HEK293T (cell line): ENCODE measurements at regions not wholly inside any gene's neighbourhood (a gene's known extent, or its start where the extent isn't known, plus 50 kb on each side); places are given as distances from the start of the nearest gene placed in this dataset.

Experiments used
- CTCF ChIA-PET: fragments of 350-600 bp; formaldehyde crosslinking; extraction: SDS; loops from one replicate; lab custom pipeline; 2021; ENCODE audit warnings: antibody characterized with exemption, inconsistent platforms; lab: Yijun Ruan, JAX
- POLR2A ChIA-PET: fragments of 350-600 bp; formaldehyde crosslinking; extraction: SDS; loops from one replicate; lab custom pipeline; 2020; ENCODE audit warnings: antibody characterized with exemption, inconsistent platforms; lab: Yijun Ruan, JAX
- DNase-seq: peaks from one replicate; pipeline ENCODE4 v3.0.0; 2012; ENCODE audit warnings: mixed read lengths; ENCODE audit errors: extremely low spot score
- ARNT ChIP-seq: fragments of 450-650 bp; IDR thresholded peaks from 2 replicates; pipeline ENCODE4 v1.6.1; 2017; ENCODE audit warnings: mild to moderate bottlenecking
- BHLHE40 ChIP-seq: fragments of 450-650 bp; IDR thresholded peaks from 2 replicates; pipeline ENCODE4 v1.6.1; 2016; ENCODE audit warnings: mild to moderate bottlenecking, moderate library complexity, borderline replicate concordance
- CTBP1 ChIP-seq: fragments of 450-650 bp; IDR thresholded peaks from 2 replicates; pipeline ENCODE4 v1.6.1; 2016; ENCODE audit warnings: borderline replicate concordance
- ELF4 ChIP-seq: fragments of 450-650 bp; IDR thresholded peaks from 2 replicates; pipeline ENCODE4 v1.6.1; 2017; ENCODE audit warnings: antibody characterized with exemption
- FOXA1 ChIP-seq: fragments of 450-650 bp; IDR thresholded peaks from 2 replicates; pipeline ENCODE4 v1.6.1; 2016; ENCODE audit warnings: mild to moderate bottlenecking
- FOXK2 ChIP-seq: fragments of 450-650 bp; IDR thresholded peaks from 2 replicates; pipeline ENCODE4 v1.6.1; 2016; ENCODE audit warnings: mild to moderate bottlenecking
- FOXM1 ChIP-seq: fragments of 450-650 bp; IDR thresholded peaks from 2 replicates; pipeline ENCODE4 v1.6.1; 2017; ENCODE audit warnings: mild to moderate bottlenecking, borderline replicate concordance
- HDGF ChIP-seq: fragments of 450-650 bp; IDR thresholded peaks from 2 replicates; pipeline ENCODE4 v1.6.1; 2017; ENCODE audit warnings: antibody characterized with exemption, borderline replicate concordance
- L3MBTL2 ChIP-seq: fragments of 450-650 bp; conservative IDR thresholded peaks from 2 replicates; pipeline ENCODE4 v1.6.1; 2016; ENCODE audit warnings: mild to moderate bottlenecking
- LEF1 ChIP-seq: fragments of 450-650 bp; IDR thresholded peaks from 2 replicates; pipeline ENCODE4 v1.6.1; 2017; ENCODE audit warnings: mild to moderate bottlenecking, borderline replicate concordance
- NFRKB ChIP-seq: fragments of 450-650 bp; IDR thresholded peaks from 2 replicates; pipeline ENCODE4 v1.6.1; 2016; ENCODE audit warnings: mild to moderate bottlenecking, moderate library complexity
- SP1 ChIP-seq: fragments of 450-650 bp; IDR thresholded peaks from 2 replicates; pipeline ENCODE4 v1.6.1; 2017
- SUZ12 ChIP-seq: fragments of 450-650 bp; IDR thresholded peaks from 2 replicates; pipeline ENCODE4 v1.6.1; 2016; ENCODE audit warnings: mild to moderate bottlenecking
- TARDBP ChIP-seq: fragments of 450-650 bp; IDR thresholded peaks from 2 replicates; pipeline ENCODE4 v1.6.1; 2016
- ZNF384 ChIP-seq: fragments of 450-650 bp; IDR thresholded peaks from 2 replicates; pipeline ENCODE4 v1.6.1; 2016
- TF ChIP-seq, protein P1 (sequence below): fragments of 450-650 bp; IDR thresholded peaks from 2 replicates; pipeline ENCODE4 v1.6.1; 2016

DNA sequence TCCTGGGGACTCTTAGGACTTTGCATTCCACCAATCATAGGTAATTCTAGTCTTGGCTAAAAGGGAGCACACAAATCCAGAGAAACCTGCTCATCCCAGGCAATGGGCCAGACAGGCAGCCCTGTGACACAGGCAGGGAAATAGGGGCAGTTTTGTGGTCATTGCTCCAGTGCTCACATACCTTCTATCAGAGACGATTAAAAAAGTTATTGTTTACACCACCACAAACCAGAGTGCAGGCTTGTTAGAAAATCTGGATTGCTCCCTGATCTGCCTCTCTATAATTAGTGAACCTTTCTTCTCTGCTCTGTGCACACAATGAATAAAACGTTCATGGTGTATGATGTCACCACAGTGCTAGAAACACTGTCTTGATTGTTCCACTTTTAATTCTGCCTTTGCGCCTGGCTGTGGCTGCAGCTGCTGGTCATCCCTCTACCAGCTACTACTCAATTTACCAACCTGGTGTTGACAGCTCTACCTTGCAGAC, 121.6 kb upstream of the SPATA13 start:
- CTCF ChIA-PET, result no interaction called here
- POLR2A ChIA-PET, result no interaction called here
- TF ChIP-seq BHLHE40, result no peak
- no peak for TF ChIP-seq ARNT
- no peak for TF ChIP-seq SP1
- TF ChIP-seq, protein P1, sequence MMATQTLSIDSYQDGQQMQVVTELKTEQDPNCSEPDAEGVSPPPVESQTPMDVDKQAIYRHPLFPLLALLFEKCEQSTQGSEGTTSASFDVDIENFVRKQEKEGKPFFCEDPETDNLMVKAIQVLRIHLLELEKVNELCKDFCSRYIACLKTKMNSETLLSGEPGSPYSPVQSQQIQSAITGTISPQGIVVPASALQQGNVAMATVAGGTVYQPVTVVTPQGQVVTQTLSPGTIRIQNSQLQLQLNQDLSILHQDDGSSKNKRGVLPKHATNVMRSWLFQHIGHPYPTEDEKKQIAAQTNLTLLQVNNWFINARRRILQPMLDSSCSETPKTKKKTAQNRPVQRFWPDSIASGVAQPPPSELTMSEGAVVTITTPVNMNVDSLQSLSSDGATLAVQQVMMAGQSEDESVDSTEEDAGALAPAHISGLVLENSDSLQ, result no peak
- TF ChIP-seq NFRKB, result no peak
- no peak for TF ChIP-seq HDGF
- no peak for TF ChIP-seq LEF1
- TF ChIP-seq SUZ12, result no peak
- TF ChIP-seq ZNF384, result no peak
- no peak for TF ChIP-seq L3MBTL2
- no peak for TF ChIP-seq FOXA1
- TF ChIP-seq FOXM1, result no peak
- TF ChIP-seq ELF4, result no peak
- no peak for TF ChIP-seq CTBP1
- DNase-seq, result no peak

- ChIA-PET CTCF (no interaction called here), POLR2A (no interaction called here)
- TF ChIP-seq LEF1 (no peak), ZNF384 (no peak), HDGF (no peak), FOXM1 (no peak), CTBP1 (no peak), SUZ12 (no peak), TARDBP (no peak), NFRKB (no peak), L3MBTL2 (no peak), ARNT (no peak), BHLHE40 (no peak), FOXA1 (no peak)
- DNase-seq, result no peak
Measured at GRCh38 chr13:24039621-24040475, 120.7 kb upstream of the SPATA13 start.

- ChIA-PET CTCF (interaction anchor here (1.0 to 1.3 kb wide), 2 partner anchors 13 to 188 kb away, joined by 3 to 7 read pairs; no protein-coding TSS in a partner anchor), POLR2A (no interaction called here)
- TF ChIP-seq NFRKB (no peak), CTBP1 (no peak), HDGF (no peak), SUZ12 (no peak), ELF4 (no peak), SP1 (no peak), ZNF384 (no peak), FOXK2 (no peak), TARDBP (no peak), ARNT (no peak), BHLHE40 (no peak), FOXM1 (no peak), LEF1 (no peak), L3MBTL2 (no peak), FOXA1 (no peak)
- TF ChIP-seq, protein P1, result no peak
- DNase-seq, result no peak
Measured at GRCh38 chr13:24040835-24041234, 119.7 kb upstream of the SPATA13 start.

GRCh38 chr13:24041651-24042225, 118.8 kb upstream of the SPATA13 start:
- CTCF ChIA-PET, result interaction anchor here (1.0 to 1.3 kb wide), 2 partner anchors 12 to 187 kb away, joined by 3 to 7 read pairs; no protein-coding TSS in a partner anchor
- no peak for DNase-seq
- POLR2A ChIA-PET, result no interaction called here
- no peak for TF ChIP-seq FOXM1
- TF ChIP-seq TARDBP, result no peak
- TF ChIP-seq SUZ12, result no peak
- no peak for TF ChIP-seq FOXA1
- TF ChIP-seq HDGF, result no peak
- TF ChIP-seq ELF4, result no peak
- TF ChIP-seq LEF1, result no peak
- TF ChIP-seq ZNF384, result no peak
- TF ChIP-seq ARNT, result no peak
- TF ChIP-seq CTBP1, result no peak
- no peak for TF ChIP-seq FOXK2
- TF ChIP-seq NFRKB, result no peak
- TF ChIP-seq SP1, result no peak
- no peak for TF ChIP-seq BHLHE40

GRCh38 chr13:24042710-24043440, 117.6 kb upstream of the SPATA13 start:
- CTCF ChIA-PET, result no interaction called here
- POLR2A ChIA-PET, result no interaction called here

More at GRCh38 chr13:24042710-24043440, 117.6 kb upstream of the SPATA13 start:
- no peak for TF ChIP-seq SUZ12
- no peak for TF ChIP-seq LEF1
- TF ChIP-seq HDGF, result no peak
- DNase-seq, result no peak
